Stomach (tissue), 8 donors: ENCODE measurements at regions not wholly inside any gene's neighbourhood (a gene's known extent, or its start where the extent isn't known, plus 50 kb on each side); places are given as distances from the start of the nearest gene placed in this dataset.

Source experiments
- DNase-seq, 2 donors: peaks; one replicate each; pipeline versions ENCODE4 v3.0.0 to v3.0.0-alpha.2; 2013 to 2019
- H3K27ac ChIP-seq, 5 donors: fragments of 200-600 bp in 4 of 5; sonication (generic) in 4 of 5; one replicate each; pipeline ENCODE4 v1.5.1; 2013 to 2019; ENCODE audit warnings: mild to moderate bottlenecking in 1 of 5, moderate library complexity in 1 of 5
- H3K27me3 ChIP-seq, 3 donors: fragments of 200-600 bp; sonication (generic); one replicate each; pipeline ENCODE4 v1.5.1; 2017 to 2019; ENCODE audit warnings: mixed run types in 1 of 3
- H3K36me3 ChIP-seq, 4 donors: fragments of 200-600 bp; sonication (generic); 1 replicate in 3 of 4; 2 replicates in 1 of 4; pipeline ENCODE4 v1.5.1; 2016 to 2019
- H3K4me1 ChIP-seq, 4 donors: fragments of 200-600 bp; sonication (generic); one replicate each; pipeline ENCODE4 v1.5.1; 2016 to 2019
- H3K4me3 ChIP-seq, 4 donors: fragments of 200-600 bp; sonication (generic) in 3 of 4; one replicate each; pipeline ENCODE4 v1.5.1; 2016 to 2019; ENCODE audit warnings: mild to moderate bottlenecking in 1 of 4
- H3K9me3 ChIP-seq, 4 donors: fragments of 200-600 bp; sonication (generic); one replicate each; pipeline ENCODE4 v1.5.1; 2016 to 2019
- EP300 ChIP-seq: sonication (generic); formaldehyde crosslinking; IDR thresholded peaks from one replicate; pipeline ENCODE4 v1.6.1; 2017; ENCODE audit warnings: antibody characterized with exemption
- POLR2A ChIP-seq, 4 donors: fragments of 450-650 bp; IDR thresholded peaks; one replicate each; pipeline ENCODE4 v1.6.1; 2016; ENCODE audit warnings: antibody characterized with exemption in 4 of 4, control low read depth in 2 of 4, mild to moderate bottlenecking in 1 of 4, moderate library complexity in 1 of 4
- POLR2AphosphoS5 ChIP-seq, 3 donors: sonication (generic); formaldehyde crosslinking; IDR thresholded peaks; one replicate each; pipeline ENCODE4 v1.6.1; 2016; ENCODE audit warnings: antibody characterized with exemption in 3 of 3
- WGBS, 5 donors: extraction: QIAGEN DNeasy Blood & Tissue Kit in 3 of 5; methylation state at CpG; one replicate each; pipeline versions ENCODE4 v1.1.5 to v1.1.7; 2013 to 2018; 5-methylcytosine and 5-hydroxymethylcytosine counted together
- intact Hi-C: fragments of 100-400 bp; cut with DNase I; formaldehyde crosslinking; loops from one replicate; pipeline ENCODE4 v1.15.1; 2023; ENCODE audit warnings: low total_unique reads
- TF ChIP-seq, protein P1 (sequence below), 7 experiments: fragments of 450-650 bp in 4 of 7; fragments of 200-600 bp in 3 of 7; sonication (generic) in 3 of 7; IDR thresholded peaks; one replicate each; pipeline ENCODE4 v1.5.1; 2016 to 2019; ENCODE audit warnings: antibody characterized with exemption in 7 of 7, control low read depth in 2 of 7, mild to moderate bottlenecking in 1 of 7
- donor health status: healthy with polysubstance abuse.
- donor health status: Bipolar disorder and iron deficiency.
- donor health status: healthy.

DNA sequence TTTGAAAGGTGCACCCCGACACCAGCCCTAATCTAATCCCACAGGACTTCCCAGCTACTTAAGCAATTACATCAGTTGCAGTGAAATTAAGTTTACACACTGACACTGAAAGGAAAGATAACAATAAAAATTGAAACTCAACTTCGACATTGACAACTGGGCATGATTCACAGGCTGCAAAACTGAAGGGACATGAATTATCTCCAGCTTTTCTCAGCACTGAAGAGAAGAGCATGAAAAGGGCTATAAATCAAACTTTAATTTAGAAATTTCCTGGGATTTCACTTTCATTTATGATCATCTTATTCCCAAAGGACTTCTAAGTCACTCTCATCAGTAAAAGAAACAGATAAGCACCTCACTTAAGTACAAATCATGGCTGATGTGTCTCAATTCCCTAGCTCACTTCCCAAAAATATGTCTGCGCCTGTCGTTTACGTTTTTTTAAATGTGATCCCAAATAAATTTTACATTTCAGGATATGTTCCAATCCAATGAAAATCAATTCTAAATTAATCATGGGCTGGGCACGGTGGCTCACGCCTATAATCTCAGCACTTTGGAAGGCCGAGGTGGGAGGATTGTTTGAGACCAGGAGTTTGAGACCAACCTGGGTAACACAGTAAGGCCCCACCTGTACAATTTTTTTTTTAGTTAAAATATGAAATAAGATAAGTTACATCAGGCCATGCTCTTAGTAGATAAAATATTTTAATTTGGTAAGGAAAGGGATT is 134.4 kb upstream of the TBL1X start:
- Histone ChIP-seq H3K27ac (no peak overlapping the region), H3K9me3 (peaks cover 0 to 8% (median 0%) of the 10 kb centered on the region in 4 donors), H3K36me3 (no peaks in the 10 kb centered on the region), H3K4me3 (no peak overlapping the region), H3K4me1 (no peaks in the 10 kb centered on the region), H3K27me3 (no peaks in the 10 kb centered on the region)
- 79 to 83% (median 81%) methylated on average over 8 of the region's 8 CpGs for WGBS, 5 donors
- intact Hi-C loops: no loop called here
- no peak for TF ChIP-seq POLR2A (IDR thresholded peaks at IDR 0.05)
- TF ChIP-seq, protein P1, sequence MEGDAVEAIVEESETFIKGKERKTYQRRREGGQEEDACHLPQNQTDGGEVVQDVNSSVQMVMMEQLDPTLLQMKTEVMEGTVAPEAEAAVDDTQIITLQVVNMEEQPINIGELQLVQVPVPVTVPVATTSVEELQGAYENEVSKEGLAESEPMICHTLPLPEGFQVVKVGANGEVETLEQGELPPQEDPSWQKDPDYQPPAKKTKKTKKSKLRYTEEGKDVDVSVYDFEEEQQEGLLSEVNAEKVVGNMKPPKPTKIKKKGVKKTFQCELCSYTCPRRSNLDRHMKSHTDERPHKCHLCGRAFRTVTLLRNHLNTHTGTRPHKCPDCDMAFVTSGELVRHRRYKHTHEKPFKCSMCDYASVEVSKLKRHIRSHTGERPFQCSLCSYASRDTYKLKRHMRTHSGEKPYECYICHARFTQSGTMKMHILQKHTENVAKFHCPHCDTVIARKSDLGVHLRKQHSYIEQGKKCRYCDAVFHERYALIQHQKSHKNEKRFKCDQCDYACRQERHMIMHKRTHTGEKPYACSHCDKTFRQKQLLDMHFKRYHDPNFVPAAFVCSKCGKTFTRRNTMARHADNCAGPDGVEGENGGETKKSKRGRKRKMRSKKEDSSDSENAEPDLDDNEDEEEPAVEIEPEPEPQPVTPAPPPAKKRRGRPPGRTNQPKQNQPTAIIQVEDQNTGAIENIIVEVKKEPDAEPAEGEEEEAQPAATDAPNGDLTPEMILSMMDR (IDR thresholded peaks at IDR 0.05): no peak
- no peak for TF ChIP-seq EP300
- DNase-seq: no peak

DNA sequence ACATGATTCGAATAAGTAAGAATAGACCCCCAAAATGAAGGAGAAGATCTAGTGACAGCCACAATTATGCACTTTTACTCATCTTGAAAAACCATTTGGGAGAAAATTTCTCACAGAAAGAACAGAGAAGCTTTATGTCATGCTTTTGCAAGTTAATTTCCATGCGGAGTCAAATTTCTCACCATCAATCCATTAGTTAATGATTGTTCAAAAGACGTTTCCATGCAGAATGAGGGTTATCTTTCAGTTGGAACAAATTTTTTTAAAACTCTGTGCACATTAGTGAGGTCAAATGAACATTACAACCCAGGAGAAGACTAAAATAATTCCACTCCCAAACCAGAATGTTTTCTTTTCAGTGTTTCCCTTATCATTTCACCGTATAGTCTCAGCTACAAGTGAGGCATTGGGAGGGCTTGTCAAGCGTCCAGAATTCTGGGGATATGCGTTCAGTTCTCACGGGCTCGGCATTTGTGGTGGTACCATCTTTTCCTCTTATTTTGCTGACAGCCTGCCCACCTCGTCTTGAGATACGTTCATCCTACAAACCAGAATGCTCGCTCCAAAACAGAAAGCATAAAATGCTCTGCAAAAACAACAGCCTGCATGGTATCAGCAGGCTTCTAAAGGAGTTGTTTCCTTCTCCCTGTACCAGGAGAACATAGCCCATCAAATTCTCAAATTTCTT is 130.8 kb upstream of the TBL1X start:
- DNase-seq: no peak
- Histone ChIP-seq H3K4me3 (no peak overlapping the region), H3K9me3 (no peaks in the 10 kb centered on the region), H3K36me3 (no peaks in the 10 kb centered on the region), H3K27ac (no peak overlapping the region), H3K4me1 (peaks cover 0 to 10% (median 3%) of the 10 kb centered on the region in 4 donors), H3K27me3 (no peaks in the 10 kb centered on the region)
- TF ChIP-seq, protein P1 (IDR thresholded peaks at IDR 0.05): no peak
- TF ChIP-seq EP300: no peak
- TF ChIP-seq POLR2AphosphoS5 (IDR thresholded peaks at IDR 0.05): no peak
- TF ChIP-seq POLR2A (IDR thresholded peaks at IDR 0.05): no peak
- 26 to 58% (median 53%) methylated on average over 11 of the region's 11 CpGs for WGBS, 5 donors
- intact Hi-C loops: no loop called here

- no peak overlapping the region for H3K4me3 ChIP-seq
- H3K36me3 ChIP-seq: no peaks in the 10 kb centered on the region
- TF ChIP-seq EP300 (no peak), POLR2AphosphoS5 (IDR thresholded peaks at IDR 0.05) (no peak), POLR2A (IDR thresholded peaks at IDR 0.05) (no peak)
- TF ChIP-seq, protein P1 (IDR thresholded peaks at IDR 0.05): no peak
- 57 to 89% (median 86%) methylated on average over 6 of the region's 6 CpGs for WGBS, 5 donors
- H3K9me3 ChIP-seq: no peaks in the 10 kb centered on the region
- H3K4me1 ChIP-seq: peaks cover 0 to 16% (median 5%) of the 10 kb centered on the region in 4 donors
- DNase-seq: no peak
- no peak overlapping the region for H3K27ac ChIP-seq
- H3K27me3 ChIP-seq: no peaks in the 10 kb centered on the region
- intact Hi-C loops: no loop called here
These were observed 129.6 kb upstream of the TBL1X start for GRCh38 chrX:9335251-9335650.

- H3K27ac ChIP-seq: no peak overlapping the region
- no peak for DNase-seq
- whole genome bisulfite sequencing, 5 donors: 68 to 80% (median 73%) methylated on average over 8 of the region's 8 CpGs
- no peak overlapping the region for H3K4me3 ChIP-seq
- no peaks in the 10 kb centered on the region for H3K27me3 ChIP-seq
- H3K4me1 ChIP-seq: peaks cover 0 to 28% (median 17%) of the 10 kb centered on the region in 4 donors
- intact Hi-C loops: no loop called here
- no peaks in the 10 kb centered on the region for H3K9me3 ChIP-seq
- H3K36me3 ChIP-seq: no peaks in the 10 kb centered on the region
- TF ChIP-seq POLR2AphosphoS5 (IDR thresholded peaks at IDR 0.05) (no peak), POLR2A (IDR thresholded peaks at IDR 0.05) (no peak), EP300 (no peak)
- TF ChIP-seq, protein P1 (IDR thresholded peaks at IDR 0.05): no peak
These were observed 128.4 kb upstream of the TBL1X start for GRCh38 chrX:9336456-9336855.
